K562 (cell line): ENCODE measurements at regions not wholly inside any gene's neighbourhood (a gene's known extent, or its start where the extent isn't known, plus 50 kb on each side); places are given as distances from the start of the nearest gene placed in this dataset.
A peak's percentile ranks its signal among the peaks of the same experiment; 100 is the strongest.

ENCODE experiments used
- ATAC-seq: fragments of 200-7000 bp; cut with Tn5 transposase; 3 replicates; pipeline ENCODE4 v1.9.1; 2020; ENCODE audit warnings: moderate library complexity
- BruUV-seq: library from RNA; stranded (reverse); fragments of 400-500 nt; replicated peaks from 2 replicates; lab custom pipeline; 2021; lab: Mats Ljungman, UMichigan
- CTCF ChIA-PET: fragments of 300-600 bp; formaldehyde crosslinking; extraction: SDS; loops from one replicate; lab custom pipeline; 2021; ENCODE audit warnings: low intra/inter-chr PET ratio; lab: Yijun Ruan, JAX
- POLR2A ChIA-PET: fragments of 300-600, 350-650 bp; sonication (Branson Sonifier 250); formaldehyde crosslinking; extraction: SDS; loops from one replicate; lab custom pipeline; 2021; ENCODE audit warnings: antibody characterized with exemption, inconsistent platforms; lab: Yijun Ruan, JAX
- DNase-seq, 4 experiments: peaks; one replicate each; pipeline versions ENCODE4 v3.0.0 to v3.0.0-alpha.2; 2011 to 2018; ENCODE audit warnings: low spot score in 3 of 4, mixed read lengths in 3 of 4; ENCODE audit errors: extremely low read depth in 1 of 4
- FAIRE-seq: peaks from 2 replicates; lab custom pipeline; 2011; peaks lifted over from hg19 to GRCh38; lab: Jason Lieb, UNC
- H2AFZ ChIP-seq: 2 replicates; pipeline ENCODE4 v1.6.0; 2011; ENCODE audit warnings: low read depth, low read length, control low read depth, inconsistent platforms
- H3K27ac ChIP-seq: fragments of 200-600 bp; 3 replicates; pipeline ENCODE4 v1.8.0; 2011; ENCODE audit warnings: low read depth, mild to moderate bottlenecking, control low read depth, inconsistent platforms, low read length, moderate library complexity, mixed read lengths; ENCODE audit errors: extremely low read depth
- H3K27me3 ChIP-seq, 2 experiments: fragments of 300-600 bp in 1 of 2; 2 replicates in 1 of 2; 3 replicates in 1 of 2; pipeline versions ENCODE4 v1.6.0 to v1.8.0; 2011; ENCODE audit warnings: inconsistent platforms in 2 of 2, low read length in 2 of 2, mild to moderate bottlenecking in 1 of 2, mixed read lengths in 1 of 2, moderate library complexity in 1 of 2; ENCODE audit not compliant: control insufficient read depth in 2 of 2, insufficient read depth in 2 of 2
- H3K36me3 ChIP-seq: fragments of 300-600 bp; 3 replicates; pipeline ENCODE4 v1.8.0; 2011; ENCODE audit warnings: mild to moderate bottlenecking, low read length, inconsistent platforms; ENCODE audit not compliant: control insufficient read depth, insufficient read depth
- H3K4me1 ChIP-seq, 2 experiments: fragments of 200-600 bp in 1 of 2; replicated peaks in 1 of 2; 2 replicates in 1 of 2; 3 replicates in 1 of 2; pipeline versions ENCODE4 v1.5.1 to v1.8.0; 2011; ENCODE audit warnings: inconsistent platforms in 2 of 2, low read length in 2 of 2, mild to moderate bottlenecking in 1 of 2, mixed read lengths in 1 of 2, moderate library complexity in 1 of 2; ENCODE audit not compliant: control insufficient read depth in 2 of 2, insufficient read depth in 2 of 2
- H3K4me2 ChIP-seq: 2 replicates; pipeline ENCODE4 v1.6.1; 2011; ENCODE audit warnings: low read length, control low read depth, inconsistent platforms, mixed read lengths; ENCODE audit not compliant: insufficient read depth
- H3K4me3 ChIP-seq: fragments of 200-600 bp; sonication (generic), shearing (Covaris generic); 2 replicates; pipeline ENCODE4 v1.5.1; 2016; ENCODE audit warnings: control low read depth, inconsistent platforms
- H3K79me2 ChIP-seq: fragments of 200-600 bp; 3 replicates; pipeline ENCODE4 v1.8.0; 2011; ENCODE audit warnings: low read length, inconsistent platforms; ENCODE audit not compliant: control insufficient read depth, insufficient read depth
- H3K9ac ChIP-seq, 2 experiments: 2 replicates each; pipeline versions ENCODE4 v1.6.0 to v1.6.1; 2011; ENCODE audit warnings: low read depth in 2 of 2, low read length in 2 of 2, control low read depth in 1 of 2, inconsistent platforms in 1 of 2, mild to moderate bottlenecking in 1 of 2, mixed read lengths in 1 of 2; ENCODE audit not compliant: insufficient read depth in 1 of 2
- H3K9me1 ChIP-seq: one replicate; pipeline ENCODE4 v1.6.0; 2011; ENCODE audit warnings: inconsistent platforms, mild to moderate bottlenecking, low read length, moderate library complexity; ENCODE audit not compliant: control insufficient read depth, insufficient read depth
- H3K9me3 ChIP-seq: replicated peaks from 2 replicates; pipeline ENCODE4 v1.5.1; 2011; ENCODE audit warnings: low read depth, low read length, inconsistent platforms; ENCODE audit not compliant: control insufficient read depth, insufficient read depth
- H4K20me1 ChIP-seq: replicated peaks from 2 replicates; pipeline ENCODE4 v1.6.1; 2011; ENCODE audit warnings: low read length, inconsistent platforms, mixed read lengths; ENCODE audit not compliant: control insufficient read depth, insufficient read depth
- ETS2 ChIP-seq: IDR thresholded peaks from 2 replicates; pipeline ENCODE4 v1.6.1; 2016; ENCODE audit warnings: borderline replicate concordance, missing genetic modification characterization, mild to moderate bottlenecking, moderate library complexity, missing compliant biosample characterization; ENCODE audit not compliant: poor library complexity, severe bottlenecking
- USF2 ChIP-seq: sonication (generic); formaldehyde crosslinking; IDR thresholded peaks from 2 replicates; pipeline ENCODE4 v1.5.0; 2020; ENCODE audit warnings: missing genetic modification reagents
- WGBS: fragments of 100-300 bp; shearing (Covaris generic); methylation state at CpG from one replicate; pipeline ENCODE4 v1.1.6; 2016; ENCODE audit warnings: low coverage, mixed read lengths; ENCODE audit not compliant: insufficient coverage; ENCODE audit errors: missing lambda C conversion rate; 5-methylcytosine and 5-hydroxymethylcytosine counted together
- in situ Hi-C: fragments of 300-500 bp; cut with MboI; formaldehyde crosslinking; loops from 4 replicates; pipeline ENCODE4 v1.15.0; 2018; ENCODE audit warnings: inconsistent platforms, mixed read lengths
- intact Hi-C: fragments of 100-400 bp; cut with micrococcal nuclease; formaldehyde crosslinking; loops from 2 replicates; pipeline ENCODE4 v1.14.2; 2022
- TF ChIP-seq, protein P1 (sequence below): fragments of 450-650 bp; formaldehyde crosslinking; IDR thresholded peaks from 2 replicates; pipeline ENCODE4 v1.4.0; 2020; ENCODE audit warnings: mild to moderate bottlenecking, mixed read lengths

DNA sequence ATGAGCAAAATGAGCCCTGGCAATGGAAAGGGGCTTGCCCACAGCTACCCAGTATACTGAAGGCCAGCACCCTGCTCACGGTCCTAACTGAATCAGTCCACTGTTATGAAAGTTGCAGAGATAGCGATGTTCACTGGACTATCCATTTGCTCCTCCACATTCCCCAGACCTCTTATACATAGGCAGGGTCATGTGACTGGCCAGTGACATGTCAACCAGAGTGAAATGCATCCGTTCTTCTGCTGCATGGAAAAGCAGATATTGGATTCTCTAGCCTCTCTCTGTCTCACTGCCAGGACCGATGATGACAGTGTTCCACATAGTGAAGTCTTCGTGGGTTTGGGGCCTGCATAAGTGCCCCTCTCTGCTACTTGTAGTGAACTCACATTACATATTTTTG is 503.4 kb downstream of the RPS24 start:
- Histone ChIP-seq H3K9ac (no peak overlapping the region), H3K36me3 (no peaks in the 10 kb centered on the region), H4K20me1 (peaks cover 6% of the 10 kb centered on the region; the same call in 1 of the 2 replicates), H3K27me3 (peaks cover 0 to 7% of the 10 kb centered on the region in 2 experiments; a peak in 1 of 5 replicates), H3K27ac (no peak overlapping the region), H3K4me2 (no peak overlapping the region), H3K9me1 (no peaks in the 10 kb centered on the region), H3K79me2 (no peaks in the 10 kb centered on the region), H2AFZ (no peak overlapping the region), H3K4me1 (no peaks in the 10 kb centered on the region), H3K4me3 (no peak overlapping the region), H3K9me3 (no peaks in the 10 kb centered on the region)
- no peak for FAIRE-seq
- 0 out of 2 replicates have a peak, but pooled peaks have one; percentile 17 for TF ChIP-seq USF2 (CRISPR knock-in tag)
- TF ChIP-seq ETS2, result no peak
- TF ChIP-seq, protein P1, sequence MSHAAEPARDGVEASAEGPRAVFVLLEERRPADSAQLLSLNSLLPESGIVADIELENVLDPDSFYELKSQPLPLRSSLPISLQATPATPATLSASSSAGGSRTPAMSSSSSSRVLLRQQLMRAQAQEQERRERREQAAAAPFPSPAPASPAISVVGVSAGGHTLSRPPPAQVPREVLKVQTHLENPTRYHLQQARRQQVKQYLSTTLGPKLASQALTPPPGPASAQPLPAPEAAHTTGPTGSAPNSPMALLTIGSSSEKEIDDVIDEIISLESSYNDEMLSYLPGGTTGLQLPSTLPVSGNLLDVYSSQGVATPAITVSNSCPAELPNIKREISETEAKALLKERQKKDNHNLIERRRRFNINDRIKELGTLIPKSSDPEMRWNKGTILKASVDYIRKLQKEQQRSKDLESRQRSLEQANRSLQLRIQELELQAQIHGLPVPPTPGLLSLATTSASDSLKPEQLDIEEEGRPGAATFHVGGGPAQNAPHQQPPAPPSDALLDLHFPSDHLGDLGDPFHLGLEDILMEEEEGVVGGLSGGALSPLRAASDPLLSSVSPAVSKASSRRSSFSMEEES (CRISPR knock-in tag), result peak; percentile 83
- no peak for ATAC-seq
- no peak for DNase-seq
- ChIA-PET CTCF (no interaction called here), POLR2A (interaction anchor here (1.5 kb wide), 1 partner anchor 9 kb away, joined by 3 read pairs; no protein-coding TSS in a partner anchor)
- in situ Hi-C loops (no loop called here), intact Hi-C loops (no loop called here)
- WGBS, result 1% methylated on average over 5 of the region's 5 CpGs
- no TSS peak for BruUV-seq
